Activated CD4-positive, alpha-beta T cell treated with anti-CD3 and anti-CD28 coated beads for 36 hours (primary cell): ENCODE measurements at regions not wholly inside any gene's neighbourhood (a gene's known extent, or its start where the extent isn't known, plus 50 kb on each side); places are given as distances from the start of the nearest gene placed in this dataset.

ENCODE experiments used
- ATAC-seq: fragments of 200-7000 bp; cut with Tn5 transposase; one replicate; pipeline ENCODE4 v1.10.0; 2021; ENCODE audit warnings: mild to moderate bottlenecking, moderate library complexity
- CTCF ChIA-PET: fragments of 350-600 bp; sonication (Branson Sonifier 250); formaldehyde crosslinking; loops from one replicate; lab custom pipeline; 2021; ENCODE audit warnings: antibody characterized with exemption; lab: Charles Lee
- POLR2A ChIA-PET: fragments of 350-600 bp; sonication (Branson Sonifier 250); formaldehyde crosslinking; loops from one replicate; lab custom pipeline; 2021; ENCODE audit warnings: antibody characterized with exemption, inconsistent platforms; lab: Charles Lee
- DNase-seq: peaks from one replicate; pipeline ENCODE4 v3.0.0-alpha.2; 2020
- H3K27ac Mint-ChIP-seq: one replicate; pipeline ENCODE4 v1.8.0; 2021; ENCODE audit warnings: mixed read lengths
- H3K27me3 Mint-ChIP-seq: one replicate; pipeline ENCODE4 v1.8.0; 2021; ENCODE audit warnings: mixed read lengths
- H3K36me3 Mint-ChIP-seq: one replicate; pipeline ENCODE4 v1.8.0; 2021; ENCODE audit warnings: low read depth, mixed read lengths
- H3K4me1 Mint-ChIP-seq: one replicate; pipeline ENCODE4 v1.8.0; 2021; ENCODE audit warnings: mixed read lengths
- H3K4me3 Mint-ChIP-seq: one replicate; pipeline ENCODE4 v1.8.0; 2021; ENCODE audit warnings: mild to moderate bottlenecking, moderate library complexity, mixed read lengths
- H3K9me3 Mint-ChIP-seq: one replicate; pipeline ENCODE4 v1.8.0; 2021; ENCODE audit warnings: low read depth, mixed read lengths
- intact Hi-C, 2 experiments: fragments of 100-400 bp; cut with DNase I in 1 of 2; cut with micrococcal nuclease in 1 of 2; formaldehyde crosslinking; loops; one replicate each; pipeline versions ENCODE4 v1.14.2 to v1.15.1; 2022 to 2024; cut with DNase I, micrococcal nuclease

GRCh38 chr4:127555106-127555505 is 77.7 kb upstream of the INTU start:
- no peak overlapping the region for H3K27ac Mint-ChIP-seq
- DNase-seq (no peak), ATAC-seq (no peak)
- H3K4me1 Mint-ChIP-seq, result no peaks in the 10 kb centered on the region
- ChIA-PET POLR2A (no interaction called here), CTCF (no interaction called here)
- no peaks in the 10 kb centered on the region for H3K9me3 Mint-ChIP-seq
- intact Hi-C loops, result no loop called here
- H3K27me3 Mint-ChIP-seq, result no peaks in the 10 kb centered on the region
- H3K4me3 Mint-ChIP-seq, result no peak overlapping the region
- no peaks in the 10 kb centered on the region for H3K36me3 Mint-ChIP-seq

GRCh38 chr4:127558088-127558487 is 74.7 kb upstream of the INTU start:
- Mint-ChIP-seq H3K27me3 (no peaks in the 10 kb centered on the region), H3K4me3 (no peak overlapping the region), H3K27ac (no peak overlapping the region), H3K36me3 (no peaks in the 10 kb centered on the region), H3K9me3 (no peaks in the 10 kb centered on the region), H3K4me1 (no peaks in the 10 kb centered on the region)
- ChIA-PET CTCF (no interaction called here), POLR2A (no interaction called here)
- DNase-seq (no peak), ATAC-seq (no peak)
- intact Hi-C loops, result no loop called here

GRCh38 chr4:127558489-127559407 is 74.0 kb upstream of the INTU start:
- no peak overlapping the region for H3K27ac Mint-ChIP-seq
- H3K36me3 Mint-ChIP-seq, result no peaks in the 10 kb centered on the region
- H3K4me3 Mint-ChIP-seq, result no peak overlapping the region
- H3K27me3 Mint-ChIP-seq, result no peaks in the 10 kb centered on the region
- ChIA-PET POLR2A (no interaction called here), CTCF (interaction anchor here (0.7 kb wide), 1 partner anchor 1240 kb away, joined by 3 read pairs; no protein-coding TSS in a partner anchor)
- intact Hi-C loops, result no loop called here
- no peaks in the 10 kb centered on the region for H3K9me3 Mint-ChIP-seq
- no peaks in the 10 kb centered on the region for H3K4me1 Mint-ChIP-seq
- ATAC-seq (no peak), DNase-seq (no peak)

GRCh38 chr4:127559981-127560380 is 72.8 kb upstream of the INTU start:
- intact Hi-C loops, result no loop called here
- ChIA-PET POLR2A (no interaction called here), CTCF (interaction anchor here (0.7 kb wide), 1 partner anchor 1241 kb away, joined by 3 read pairs; no protein-coding TSS in a partner anchor)
- DNase-seq, result no peak
- H3K4me3 Mint-ChIP-seq, result no peak overlapping the region
- no peaks in the 10 kb centered on the region for H3K4me1 Mint-ChIP-seq
- H3K9me3 Mint-ChIP-seq, result no peaks in the 10 kb centered on the region
- H3K27me3 Mint-ChIP-seq, result no peaks in the 10 kb centered on the region
- no peak overlapping the region for H3K27ac Mint-ChIP-seq
- no peak for ATAC-seq
- no peaks in the 10 kb centered on the region for H3K36me3 Mint-ChIP-seq

GRCh38 chr4:127560755-127561154 is 72.0 kb upstream of the INTU start:
- Mint-ChIP-seq H3K4me1 (no peaks in the 10 kb centered on the region), H3K27ac (no peak overlapping the region), H3K9me3 (no peaks in the 10 kb centered on the region), H3K27me3 (peaks cover 1% of the 10 kb centered on the region), H3K36me3 (no peaks in the 10 kb centered on the region), H3K4me3 (no peak overlapping the region)
- ChIA-PET POLR2A (no interaction called here), CTCF (no interaction called here)
- intact Hi-C loops, result no loop called here
- DNase-seq (no peak), ATAC-seq (no peak)

GRCh38 chr4:127574643-127575042 is 58.1 kb upstream of the INTU start:
- no peak overlapping the region for H3K4me3 Mint-ChIP-seq

GRCh38 chr4:127575888-127576287 is 56.9 kb upstream of the INTU start:
- intact Hi-C loops, result no loop called here
- ATAC-seq, result no peak
- H3K4me3 Mint-ChIP-seq, result no peak overlapping the region
- no peaks in the 10 kb centered on the region for H3K4me1 Mint-ChIP-seq
- ChIA-PET POLR2A (no interaction called here), CTCF (no interaction called here)
- H3K9me3 Mint-ChIP-seq, result no peaks in the 10 kb centered on the region
- H3K36me3 Mint-ChIP-seq, result no peaks in the 10 kb centered on the region
- no peak overlapping the region for H3K27ac Mint-ChIP-seq
- peaks cover 4% of the 10 kb centered on the region for H3K27me3 Mint-ChIP-seq
- DNase-seq, result no peak

More at GRCh38 chr4:127574643-127575042, 58.1 kb upstream of the INTU start:
- Mint-ChIP-seq H3K4me1 (no peaks in the 10 kb centered on the region), H3K36me3 (no peaks in the 10 kb centered on the region), H3K27me3 (peaks cover 4% of the 10 kb centered on the region), H3K9me3 (no peaks in the 10 kb centered on the region), H3K27ac (no peak overlapping the region)
- ATAC-seq (no peak), DNase-seq (no peak)
- intact Hi-C loops, result no loop called here
- ChIA-PET POLR2A (no interaction called here), CTCF (no interaction called here)

GRCh38 chr4:127578491-127578890 is 54.3 kb upstream of the INTU start:
- Mint-ChIP-seq H3K4me1 (no peaks in the 10 kb centered on the region), H3K4me3 (no peak overlapping the region), H3K36me3 (no peaks in the 10 kb centered on the region), H3K27me3 (peaks cover 4% of the 10 kb centered on the region), H3K9me3 (no peaks in the 10 kb centered on the region), H3K27ac (no peak overlapping the region)
- POLR2A ChIA-PET, result no interaction called here
- ATAC-seq, result no peak
- intact Hi-C loops, result no loop called here
- DNase-seq, result no peak
- CTCF ChIA-PET, result no interaction called here

- Mint-ChIP-seq H3K27ac (no peak overlapping the region), H3K4me3 (no peak overlapping the region), H3K4me1 (no peaks in the 10 kb centered on the region), H3K27me3 (peaks cover 4% of the 10 kb centered on the region), H3K36me3 (no peaks in the 10 kb centered on the region), H3K9me3 (no peaks in the 10 kb centered on the region)
- DNase-seq (no peak), ATAC-seq (no peak)
- ChIA-PET POLR2A (no interaction called here), CTCF (no interaction called here)
- intact Hi-C loops, result no loop called here
Measured at GRCh38 chr4:127578967-127579366, 53.8 kb upstream of the INTU start.

- Mint-ChIP-seq H3K27ac (no peak overlapping the region), H3K9me3 (no peaks in the 10 kb centered on the region), H3K4me1 (no peaks in the 10 kb centered on the region), H3K36me3 (no peaks in the 10 kb centered on the region), H3K4me3 (no peak overlapping the region), H3K27me3 (peaks cover 4% of the 10 kb centered on the region)
- CTCF ChIA-PET, result no interaction called here
- ATAC-seq (no peak), DNase-seq (no peak)
- intact Hi-C loops, result no loop called here
- POLR2A ChIA-PET, result no interaction called here
Measured at GRCh38 chr4:127579821-127580220, 52.9 kb upstream of the INTU start.

- ChIA-PET POLR2A (no interaction called here), CTCF (no interaction called here)
- ATAC-seq (no peak), DNase-seq (no peak)
- no peaks in the 10 kb centered on the region for H3K9me3 Mint-ChIP-seq
- H3K36me3 Mint-ChIP-seq, result no peaks in the 10 kb centered on the region
- H3K27ac Mint-ChIP-seq, result no peak overlapping the region
- peaks cover 4% of the 10 kb centered on the region for H3K27me3 Mint-ChIP-seq
- intact Hi-C loops, result no loop called here
- H3K4me1 Mint-ChIP-seq, result no peaks in the 10 kb centered on the region
- no peak overlapping the region for H3K4me3 Mint-ChIP-seq
Measured at GRCh38 chr4:127580300-127580699, 52.5 kb upstream of the INTU start.

- DNase-seq, result no peak
Measured at GRCh38 chr4:127580891-127581290, 51.9 kb upstream of the INTU start.

More at GRCh38 chr4:127580891-127581290, 51.9 kb upstream of the INTU start:
- H3K9me3 Mint-ChIP-seq, result no peaks in the 10 kb centered on the region
- ChIA-PET POLR2A (no interaction called here), CTCF (no interaction called here)
- peaks cover 4% of the 10 kb centered on the region for H3K27me3 Mint-ChIP-seq
- no peaks in the 10 kb centered on the region for H3K4me1 Mint-ChIP-seq
- intact Hi-C loops, result no loop called here
- no peak overlapping the region for H3K27ac Mint-ChIP-seq
- no peaks in the 10 kb centered on the region for H3K36me3 Mint-ChIP-seq
- no peak for ATAC-seq
- H3K4me3 Mint-ChIP-seq, result no peak overlapping the region
